Spleen (tissue), 11 donors: ENCODE measurements at regions not wholly inside any gene's neighbourhood (a gene's known extent, or its start where the extent isn't known, plus 50 kb on each side); places are given as distances from the start of the nearest gene placed in this dataset.

Experiments used
- DNase-seq: peaks from one replicate; pipeline ENCODE4 v3.0.0-alpha.2; 2020
- H3K27ac ChIP-seq, 8 donors: fragments of 200-600 bp; sonication (generic) in 7 of 8; 1 replicate in 4 of 8; 2 replicates in 4 of 8; pipeline versions ENCODE4 v1.5.0 to v1.8.0; 2016 to 2021; ENCODE audit warnings: inconsistent platforms in 4 of 8, mild to moderate bottlenecking in 4 of 8, moderate library complexity in 1 of 8
- H3K27me3 ChIP-seq, 7 donors: fragments of 200-600 bp; sonication (generic) in 6 of 7; replicated peaks in 1 of 7; 1 replicate in 4 of 7; 2 replicates in 3 of 7; pipeline versions ENCODE4 v1.5.0 to v1.8.0; 2016 to 2021; ENCODE audit warnings: inconsistent platforms in 3 of 7, mild to moderate bottlenecking in 1 of 7
- H3K36me3 ChIP-seq, 6 donors: fragments of 200-600 bp; sonication (generic) in 5 of 6; 1 replicate in 4 of 6; 2 replicates in 2 of 6; pipeline versions ENCODE4 v1.5.0 to v1.8.0; 2016 to 2021; ENCODE audit warnings: inconsistent platforms in 2 of 6
- H3K4me1 ChIP-seq, 6 donors: fragments of 200-600 bp; sonication (generic) in 5 of 6; 1 replicate in 3 of 6; 2 replicates in 3 of 6; pipeline versions ENCODE4 v1.5.0 to v1.8.0; 2016 to 2021; ENCODE audit warnings: inconsistent platforms in 3 of 6
- H3K4me3 ChIP-seq, 8 donors: fragments of 200-600 bp; sonication (generic) in 7 of 8; 1 replicate in 4 of 8; 2 replicates in 4 of 8; pipeline versions ENCODE4 v1.5.0 to v1.8.0; 2016 to 2021; ENCODE audit warnings: inconsistent platforms in 4 of 8, mild to moderate bottlenecking in 4 of 8, moderate library complexity in 2 of 8
- H3K9me3 ChIP-seq, 8 donors: fragments of 200-600 bp; sonication (generic) in 7 of 8; 1 replicate in 4 of 8; 2 replicates in 4 of 8; pipeline versions ENCODE4 v1.5.0 to v1.8.0; 2016 to 2021; ENCODE audit warnings: inconsistent platforms in 4 of 8
- CTCF ChIP-seq, 11 experiments: fragments of 200-600 bp in 7 of 11; fragments of 450-650 bp in 4 of 11; sonication (generic) in 4 of 11; IDR thresholded peaks in 8 of 11; conservative IDR thresholded peaks in 3 of 11; 1 replicate in 7 of 11; 2 replicates in 4 of 11; pipeline versions ENCODE4 v1.4.0 to v1.8.0; 2016 to 2021; ENCODE audit warnings: antibody characterized with exemption in 11 of 11, inconsistent platforms in 4 of 11, mild to moderate bottlenecking in 1 of 11
- POLR2A ChIP-seq, 3 donors: fragments of 450-650 bp; IDR thresholded peaks; one replicate each; pipeline ENCODE4 v1.5.1; 2017; ENCODE audit warnings: antibody characterized with exemption in 3 of 3, mild to moderate bottlenecking in 1 of 3
- POLR2AphosphoS5 ChIP-seq, 3 donors: sonication (generic); formaldehyde crosslinking; IDR thresholded peaks; one replicate each; pipeline ENCODE4 v1.5.1; 2017; ENCODE audit warnings: antibody characterized with exemption in 3 of 3
- WGBS, 5 donors: extraction: QIAGEN DNeasy Blood & Tissue Kit in 3 of 5; methylation state at CpG; one replicate each; pipeline versions ENCODE4 v1.1.5 to v1.1.7; 2013 to 2018; 5-methylcytosine and 5-hydroxymethylcytosine counted together
- intact Hi-C: fragments of 100-400 bp; cut with DNase I; formaldehyde crosslinking; loops from one replicate; pipeline ENCODE4 v1.15.0; 2023; ENCODE audit warnings: low total_unique reads
- donor health status: healthy with polysubstance abuse.
- donor health status: DM: no; HTN: no; CAD: no; lungs with moderate emphysema.
- donor health status: DM: no; HTN: no; CAD: no.
- donor health status: Bipolar disorder and iron deficiency.
- donor health status: healthy.
- donor health status: DM: no; HTN: no; CAD: no.
- donor health status: DM: yes; HTN: yes; CAD: no.

DNA sequence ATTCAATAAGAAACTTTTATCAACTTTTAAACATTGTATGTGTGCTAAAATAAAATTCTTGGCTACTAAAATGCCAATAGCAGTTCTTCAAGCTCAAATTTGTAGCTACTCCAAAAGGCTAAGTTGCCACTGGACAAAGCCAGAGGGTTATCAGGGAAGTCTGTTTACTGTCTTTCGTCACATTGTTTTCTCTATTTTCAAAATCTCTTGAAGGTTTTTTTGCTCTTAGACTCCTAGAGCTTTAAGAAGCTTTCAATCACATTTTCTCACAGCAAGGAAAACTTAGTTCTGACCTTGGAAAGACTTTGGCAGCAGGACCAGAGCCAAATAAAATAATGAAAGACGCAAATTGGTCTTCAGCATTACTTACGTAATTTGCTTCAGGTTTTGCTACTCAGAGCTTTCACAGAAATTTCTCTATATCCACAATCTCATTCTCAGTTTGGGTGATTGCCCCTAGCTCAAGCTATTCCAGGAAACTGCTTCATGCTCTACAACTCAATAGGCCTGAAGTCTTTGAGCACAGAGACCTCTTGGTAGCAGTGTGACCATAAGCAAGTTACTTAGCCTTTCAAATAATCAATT is 257.7 kb downstream of the GABRG2 start:
- Histone ChIP-seq H3K27me3 (no peaks in the 10 kb centered on the region), H3K4me1 (no peaks in the 10 kb centered on the region), H3K36me3 (no peaks in the 10 kb centered on the region), H3K4me3 (no peak overlapping the region), H3K27ac (no peak overlapping the region), H3K9me3 (peaks cover 0 to 15% (median 9%) of the 10 kb centered on the region in 8 donors)
- WGBS, 5 donors, result 80 to 84% (median 84%) methylated on average over 3 of the region's 3 CpGs
- intact Hi-C loops, result no loop called here
- DNase-seq, result no peak
- TF ChIP-seq POLR2A (IDR thresholded peaks at IDR 0.05) (no peak), CTCF (IDR thresholded peaks at IDR 0.05 in 8 of 11, conservative IDR thresholded peaks at IDR 0.05 in 3 of 11) (no peak), POLR2AphosphoS5 (IDR thresholded peaks at IDR 0.05) (no peak)

DNA sequence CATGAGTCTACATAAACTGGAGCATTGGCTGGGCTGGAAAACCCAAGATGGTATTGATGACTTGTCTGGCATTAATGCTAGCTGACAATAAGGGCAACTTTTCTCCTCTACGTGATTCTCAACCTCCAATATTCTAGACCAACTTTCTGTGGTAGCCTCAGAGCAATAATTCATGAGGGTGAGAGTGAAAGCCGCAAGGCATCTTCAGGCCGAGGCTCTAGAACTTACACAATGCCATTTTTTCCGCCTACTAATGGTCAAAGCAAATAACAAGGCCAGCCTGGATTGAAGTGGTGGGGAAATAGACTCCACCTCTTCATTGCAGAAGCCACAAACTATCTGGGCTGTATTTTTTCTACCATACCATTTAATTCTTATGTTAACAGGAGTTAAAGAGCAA is 267.4 kb downstream of the GABRG2 start:
- intact Hi-C loops, result no loop called here
- TF ChIP-seq POLR2AphosphoS5 (IDR thresholded peaks at IDR 0.05), result no peak
- no peak for TF ChIP-seq POLR2A (IDR thresholded peaks at IDR 0.05)
- no peak for TF ChIP-seq CTCF (IDR thresholded peaks at IDR 0.05 in 8 of 11, conservative IDR thresholded peaks at IDR 0.05 in 3 of 11)
- H3K4me1 ChIP-seq, result no peaks in the 10 kb centered on the region
- H3K4me3 ChIP-seq, result no peak overlapping the region
- H3K9me3 ChIP-seq, result peaks cover 0 to 16% (median 0%) of the 10 kb centered on the region in 8 donors
- no peak overlapping the region for H3K27ac ChIP-seq
- H3K27me3 ChIP-seq, result no peaks in the 10 kb centered on the region
- no peaks in the 10 kb centered on the region for H3K36me3 ChIP-seq
- DNase-seq, result no peak
- 82 to 91% (median 86%) methylated on average over 4 of the region's 4 CpGs for WGBS, 5 donors

GRCh38 chr5:162360373-162360931 is 292.9 kb downstream of the GABRG2 start:
- no peaks in the 10 kb centered on the region for H3K36me3 ChIP-seq
- H3K9me3 ChIP-seq, result peaks cover 0 to 38% (median 8%) of the 10 kb centered on the region in 8 donors
- no peak for TF ChIP-seq POLR2AphosphoS5 (IDR thresholded peaks at IDR 0.05)
- no peak for TF ChIP-seq POLR2A (IDR thresholded peaks at IDR 0.05)
- TF ChIP-seq CTCF (IDR thresholded peaks at IDR 0.05 in 8 of 11, conservative IDR thresholded peaks at IDR 0.05 in 3 of 11), result no peak
- no peak overlapping the region for H3K4me3 ChIP-seq
- DNase-seq, result no peak
- intact Hi-C loops, result no loop called here
- no peak overlapping the region for H3K27ac ChIP-seq
- no peaks in the 10 kb centered on the region for H3K4me1 ChIP-seq
- 0 to 97% (median 93%) methylated on average over 1 of the region's 1 CpG for WGBS, 5 donors
- H3K27me3 ChIP-seq, result no peaks in the 10 kb centered on the region

GRCh38 chr5:162372256-162372655 is 304.7 kb downstream of the GABRG2 start:
- Histone ChIP-seq H3K4me3 (no peak overlapping the region), H3K4me1 (no peaks in the 10 kb centered on the region), H3K27ac (no peak overlapping the region), H3K27me3 (no peaks in the 10 kb centered on the region), H3K36me3 (no peaks in the 10 kb centered on the region), H3K9me3 (peaks cover 0 to 35% (median 23%) of the 10 kb centered on the region in 8 donors)
- TF ChIP-seq POLR2AphosphoS5 (IDR thresholded peaks at IDR 0.05) (no peak), CTCF (IDR thresholded peaks at IDR 0.05 in 8 of 11, conservative IDR thresholded peaks at IDR 0.05 in 3 of 11) (no peak), POLR2A (IDR thresholded peaks at IDR 0.05) (no peak)
- 54 to 64% (median 55%) methylated on average over 3 of the region's 3 CpGs for WGBS, 5 donors
- no peak for DNase-seq
- intact Hi-C loops, result no loop called here
